CD4-positive, alpha-beta T cell (primary cell): ENCODE measurements at regions not wholly inside any gene's neighbourhood (a gene's known extent, or its start where the extent isn't known, plus 50 kb on each side); places are given as distances from the start of the nearest gene placed in this dataset.

Experiments used
- ATAC-seq: fragments of 200-7000 bp; cut with Tn5 transposase; one replicate; pipeline ENCODE4 v1.10.0; 2022; ENCODE audit warnings: mild to moderate bottlenecking; ENCODE audit not compliant: poor library complexity
- CTCF ChIA-PET: fragments of 350-600 bp; sonication (Branson Sonifier 250); formaldehyde crosslinking; loops from one replicate; lab custom pipeline; 2021; ENCODE audit warnings: antibody characterized with exemption, inconsistent platforms; lab: Charles Lee
- POLR2A ChIA-PET: fragments of 350-600 bp; sonication (Branson Sonifier 250); formaldehyde crosslinking; loops from one replicate; lab custom pipeline; 2021; ENCODE audit warnings: antibody characterized with exemption, inconsistent platforms; lab: Charles Lee
- DNase-seq, 14 experiments: peaks; one replicate each; pipeline ENCODE4 v3.0.0-alpha.2; 2013 to 2020; ENCODE audit warnings: mixed read lengths in 2 of 14
- H3K27ac ChIP-seq, 2 donors: one replicate each; pipeline versions ENCODE4 v1.5.1 to v1.7.0; 2013; ENCODE audit warnings: low read length in 2 of 2, low read depth in 1 of 2, mild to moderate bottlenecking in 1 of 2
- H3K27me3 ChIP-seq, 2 experiments: 1 replicate in 1 of 2; 2 replicates in 1 of 2; pipeline versions ENCODE4 v1.6.1 to v1.7.0; 2013; ENCODE audit warnings: low read length in 2 of 2, control low read depth in 1 of 2, mild to moderate bottlenecking in 1 of 2, moderate library complexity in 1 of 2; ENCODE audit not compliant: insufficient read depth in 2 of 2, control insufficient read depth in 1 of 2
- H3K36me3 ChIP-seq: one replicate; pipeline ENCODE4 v1.6.1; 2013; ENCODE audit warnings: low read length, control low read depth; ENCODE audit not compliant: insufficient read depth
- H3K4me1 ChIP-seq: one replicate; pipeline ENCODE4 v1.6.1; 2013; ENCODE audit warnings: low read length, control low read depth; ENCODE audit not compliant: insufficient read depth
- H3K4me3 ChIP-seq: one replicate; pipeline ENCODE4 v1.5.1; 2013; ENCODE audit warnings: mild to moderate bottlenecking, low read length, moderate library complexity
- H3K9me3 ChIP-seq, 2 experiments: 1 replicate in 1 of 2; 2 replicates in 1 of 2; pipeline versions ENCODE4 v1.6.1 to v1.7.0; 2013; ENCODE audit warnings: low read length in 2 of 2, mild to moderate bottlenecking in 2 of 2, control low read depth in 1 of 2, moderate library complexity in 1 of 2; ENCODE audit not compliant: control insufficient read depth in 1 of 2, insufficient read depth in 1 of 2
- H3K27ac Mint-ChIP-seq: one replicate; pipeline ENCODE4 v1.8.0; 2020; ENCODE audit warnings: mixed read lengths
- H3K27me3 Mint-ChIP-seq: one replicate; pipeline ENCODE4 v1.8.0; 2021; ENCODE audit warnings: mixed read lengths
- H3K36me3 Mint-ChIP-seq: one replicate; pipeline ENCODE4 v1.8.0; 2021; ENCODE audit warnings: low read depth, mixed read lengths
- H3K4me1 Mint-ChIP-seq: one replicate; pipeline ENCODE4 v1.8.0; 2021; ENCODE audit warnings: low read depth, mixed read lengths
- H3K4me3 Mint-ChIP-seq: one replicate; pipeline ENCODE4 v1.8.0; 2020; ENCODE audit warnings: mild to moderate bottlenecking, mixed read lengths
- H3K9me3 Mint-ChIP-seq: one replicate; pipeline ENCODE4 v1.8.0; 2020; ENCODE audit warnings: mixed read lengths
- CTCF ChIP-seq: fragments of 200-600 bp; IDR thresholded peaks from one replicate; pipeline ENCODE4 v1.8.0; 2022; ENCODE audit warnings: antibody characterized with exemption, mild to moderate bottlenecking
- intact Hi-C, 2 experiments: fragments of 100-400 bp; cut with DNase I in 1 of 2; cut with micrococcal nuclease in 1 of 2; formaldehyde crosslinking; loops; one replicate each; pipeline versions ENCODE4 v1.15.1 to v1.9.0; 2023 to 2025; cut with DNase I, micrococcal nuclease

DNA sequence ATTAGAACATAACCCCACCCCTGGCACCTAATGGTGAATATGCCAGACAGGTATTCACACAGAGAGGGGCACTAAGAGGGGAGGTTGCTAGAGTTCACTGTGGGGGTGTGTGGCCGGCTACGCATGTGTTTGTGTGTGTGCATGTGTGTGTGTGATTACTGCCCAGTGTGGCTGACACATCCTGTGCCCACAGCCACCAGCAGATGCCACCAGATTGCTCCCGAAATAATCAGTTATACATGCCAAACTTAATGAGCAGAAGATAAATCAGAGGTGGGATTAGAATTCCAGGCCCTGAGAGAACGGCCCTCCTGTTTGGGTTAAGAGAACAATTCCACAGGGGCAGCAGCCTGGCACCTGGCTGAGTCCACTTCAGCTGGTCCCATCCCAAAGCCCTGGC is 91.8 kb upstream of the TBCA start:
- no peaks in the 10 kb centered on the region for H3K4me1 ChIP-seq
- DNase-seq (no peak), ATAC-seq (no peak)
- H3K9me3 ChIP-seq: no peaks in the 10 kb centered on the region
- no peak for TF ChIP-seq CTCF
- peaks cover 7% of the 10 kb centered on the region for H3K27me3 Mint-ChIP-seq
- no peak overlapping the region for H3K4me3 ChIP-seq
- H3K4me1 Mint-ChIP-seq: no peaks in the 10 kb centered on the region
- CTCF ChIA-PET: no interaction called here
- no peaks in the 10 kb centered on the region for H3K9me3 Mint-ChIP-seq
- H3K36me3 Mint-ChIP-seq: no peaks in the 10 kb centered on the region
- POLR2A ChIA-PET: no interaction called here
- H3K27ac ChIP-seq: no peak overlapping the region
- H3K4me3 Mint-ChIP-seq: no peak overlapping the region
- no peak overlapping the region for H3K27ac Mint-ChIP-seq
- H3K27me3 ChIP-seq: no peaks in the 10 kb centered on the region
- no peaks in the 10 kb centered on the region for H3K36me3 ChIP-seq
- intact Hi-C loops: no loop called here

DNA sequence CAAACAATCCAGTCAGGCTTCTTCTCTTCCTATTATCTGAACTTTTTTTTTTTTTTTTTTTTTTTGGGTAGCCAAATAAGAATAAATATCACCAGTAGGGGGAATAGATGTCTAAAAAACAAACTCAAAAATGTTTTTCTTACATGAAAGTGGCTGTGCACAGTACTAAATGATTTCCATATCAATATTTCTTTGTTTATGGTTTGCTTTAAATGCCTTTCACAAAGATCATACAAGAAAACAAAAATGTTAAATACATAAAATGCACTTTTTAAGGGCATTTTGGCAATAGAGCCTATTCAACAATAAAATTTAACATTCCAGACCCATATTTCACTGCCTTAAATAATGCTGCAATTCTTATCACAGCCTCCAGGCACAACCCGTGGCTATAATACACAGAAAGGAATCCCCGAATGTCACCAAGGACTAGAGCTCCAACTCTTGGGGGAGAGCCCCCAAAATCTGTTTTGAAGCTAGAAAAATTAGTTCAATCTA is 91.1 kb upstream of the TBCA start:
- no peak for TF ChIP-seq CTCF
- H3K27me3 Mint-ChIP-seq: peaks cover 7% of the 10 kb centered on the region
- no peak overlapping the region for H3K27ac ChIP-seq
- no peaks in the 10 kb centered on the region for H3K4me1 ChIP-seq
- intact Hi-C loops: no loop called here
- no peak overlapping the region for H3K27ac Mint-ChIP-seq
- no peak overlapping the region for H3K4me3 Mint-ChIP-seq
- H3K9me3 Mint-ChIP-seq: no peaks in the 10 kb centered on the region
- H3K9me3 ChIP-seq: no peaks in the 10 kb centered on the region
- no peak for ATAC-seq
- no peaks in the 10 kb centered on the region for H3K36me3 ChIP-seq
- CTCF ChIA-PET: no interaction called here
- H3K4me3 ChIP-seq: no peak overlapping the region
- no peaks in the 10 kb centered on the region for H3K27me3 ChIP-seq
- POLR2A ChIA-PET: no interaction called here
- no peak for DNase-seq
- H3K36me3 Mint-ChIP-seq: no peaks in the 10 kb centered on the region
- H3K4me1 Mint-ChIP-seq: no peaks in the 10 kb centered on the region

GRCh38 chr5:77866198-77866597 is 90.1 kb upstream of the TBCA start:
- Mint-ChIP-seq H3K4me3 (no peak overlapping the region), H3K9me3 (no peaks in the 10 kb centered on the region), H3K36me3 (no peaks in the 10 kb centered on the region), H3K27ac (no peak overlapping the region), H3K27me3 (peaks cover 7% of the 10 kb centered on the region), H3K4me1 (no peaks in the 10 kb centered on the region)
- DNase-seq (no peak), ATAC-seq (no peak)
- Histone ChIP-seq H3K27me3 (no peaks in the 10 kb centered on the region), H3K27ac (no peak overlapping the region), H3K9me3 (no peaks in the 10 kb centered on the region), H3K4me3 (no peak overlapping the region), H3K4me1 (no peaks in the 10 kb centered on the region), H3K36me3 (no peaks in the 10 kb centered on the region)
- ChIA-PET CTCF (no interaction called here), POLR2A (no interaction called here)
- intact Hi-C loops: no loop called here
- no peak for TF ChIP-seq CTCF
